ENCODE measurements at regions not wholly inside any gene's neighbourhood (a gene's known extent, or its start where the extent isn't known, plus 50 kb on each side); places are given as distances from the start of the nearest gene placed in this dataset.

DNA sequence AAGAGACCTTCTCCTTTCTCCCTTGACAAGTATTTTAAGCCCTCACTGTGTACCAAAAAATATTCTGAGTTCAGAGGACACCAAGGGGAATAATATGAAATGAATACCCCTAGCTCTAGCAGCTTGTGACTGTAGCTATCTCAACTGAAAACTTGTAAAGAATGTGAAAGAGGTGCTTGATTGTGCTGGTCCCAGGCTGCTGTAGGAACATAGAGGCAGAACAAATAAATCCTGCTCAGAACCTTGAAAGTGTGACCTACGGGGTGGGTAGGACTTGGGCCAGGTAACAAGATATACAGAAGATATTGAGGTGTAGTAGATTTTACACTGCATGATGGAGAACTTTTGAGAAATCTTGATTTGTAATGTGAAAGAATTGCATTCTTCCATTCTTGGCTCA lies 606.8 kb downstream of the TOX3 start:
- TF ChIP-seq, protein P1, sequence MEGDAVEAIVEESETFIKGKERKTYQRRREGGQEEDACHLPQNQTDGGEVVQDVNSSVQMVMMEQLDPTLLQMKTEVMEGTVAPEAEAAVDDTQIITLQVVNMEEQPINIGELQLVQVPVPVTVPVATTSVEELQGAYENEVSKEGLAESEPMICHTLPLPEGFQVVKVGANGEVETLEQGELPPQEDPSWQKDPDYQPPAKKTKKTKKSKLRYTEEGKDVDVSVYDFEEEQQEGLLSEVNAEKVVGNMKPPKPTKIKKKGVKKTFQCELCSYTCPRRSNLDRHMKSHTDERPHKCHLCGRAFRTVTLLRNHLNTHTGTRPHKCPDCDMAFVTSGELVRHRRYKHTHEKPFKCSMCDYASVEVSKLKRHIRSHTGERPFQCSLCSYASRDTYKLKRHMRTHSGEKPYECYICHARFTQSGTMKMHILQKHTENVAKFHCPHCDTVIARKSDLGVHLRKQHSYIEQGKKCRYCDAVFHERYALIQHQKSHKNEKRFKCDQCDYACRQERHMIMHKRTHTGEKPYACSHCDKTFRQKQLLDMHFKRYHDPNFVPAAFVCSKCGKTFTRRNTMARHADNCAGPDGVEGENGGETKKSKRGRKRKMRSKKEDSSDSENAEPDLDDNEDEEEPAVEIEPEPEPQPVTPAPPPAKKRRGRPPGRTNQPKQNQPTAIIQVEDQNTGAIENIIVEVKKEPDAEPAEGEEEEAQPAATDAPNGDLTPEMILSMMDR (IDR thresholded peaks at IDR 0.05; ENCODE audit: insufficient read depth, low read length): no peak
- TF ChIP-seq POLR2AphosphoS5 (IDR thresholded peaks at IDR 0.05; ENCODE audit: low read depth): no peak
- TF ChIP-seq, protein P2, sequence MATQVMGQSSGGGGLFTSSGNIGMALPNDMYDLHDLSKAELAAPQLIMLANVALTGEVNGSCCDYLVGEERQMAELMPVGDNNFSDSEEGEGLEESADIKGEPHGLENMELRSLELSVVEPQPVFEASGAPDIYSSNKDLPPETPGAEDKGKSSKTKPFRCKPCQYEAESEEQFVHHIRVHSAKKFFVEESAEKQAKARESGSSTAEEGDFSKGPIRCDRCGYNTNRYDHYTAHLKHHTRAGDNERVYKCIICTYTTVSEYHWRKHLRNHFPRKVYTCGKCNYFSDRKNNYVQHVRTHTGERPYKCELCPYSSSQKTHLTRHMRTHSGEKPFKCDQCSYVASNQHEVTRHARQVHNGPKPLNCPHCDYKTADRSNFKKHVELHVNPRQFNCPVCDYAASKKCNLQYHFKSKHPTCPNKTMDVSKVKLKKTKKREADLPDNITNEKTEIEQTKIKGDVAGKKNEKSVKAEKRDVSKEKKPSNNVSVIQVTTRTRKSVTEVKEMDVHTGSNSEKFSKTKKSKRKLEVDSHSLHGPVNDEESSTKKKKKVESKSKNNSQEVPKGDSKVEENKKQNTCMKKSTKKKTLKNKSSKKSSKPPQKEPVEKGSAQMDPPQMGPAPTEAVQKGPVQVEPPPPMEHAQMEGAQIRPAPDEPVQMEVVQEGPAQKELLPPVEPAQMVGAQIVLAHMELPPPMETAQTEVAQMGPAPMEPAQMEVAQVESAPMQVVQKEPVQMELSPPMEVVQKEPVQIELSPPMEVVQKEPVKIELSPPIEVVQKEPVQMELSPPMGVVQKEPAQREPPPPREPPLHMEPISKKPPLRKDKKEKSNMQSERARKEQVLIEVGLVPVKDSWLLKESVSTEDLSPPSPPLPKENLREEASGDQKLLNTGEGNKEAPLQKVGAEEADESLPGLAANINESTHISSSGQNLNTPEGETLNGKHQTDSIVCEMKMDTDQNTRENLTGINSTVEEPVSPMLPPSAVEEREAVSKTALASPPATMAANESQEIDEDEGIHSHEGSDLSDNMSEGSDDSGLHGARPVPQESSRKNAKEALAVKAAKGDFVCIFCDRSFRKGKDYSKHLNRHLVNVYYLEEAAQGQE (IDR thresholded peaks at IDR 0.05; ENCODE audit: insufficient replicate concordance, low read depth): no peak

All from HL-60 (cell line).